ENCODE measurements at regions not wholly inside any gene's neighbourhood (a gene's known extent, or its start where the extent isn't known, plus 50 kb on each side); places are given as distances from the start of the nearest gene placed in this dataset.

DNA sequence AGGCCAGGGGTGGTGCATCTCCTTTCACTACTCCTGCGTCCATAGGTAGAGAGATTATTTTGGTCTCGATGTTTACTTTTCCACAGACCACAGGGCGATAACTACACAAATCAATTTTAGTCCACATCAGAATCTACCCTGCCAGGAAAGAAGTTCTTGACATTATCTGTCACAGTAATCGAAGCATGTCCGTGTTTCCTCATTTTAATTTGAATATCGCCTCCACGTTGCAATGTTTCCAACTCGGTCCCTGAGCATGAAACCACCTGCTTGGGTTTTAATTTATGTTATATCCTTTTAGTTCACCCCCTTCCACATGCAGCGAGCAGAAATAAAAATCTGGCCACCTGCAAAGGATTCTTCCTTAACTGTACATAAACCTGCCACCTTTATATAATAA, 100.1 kb upstream of the ATXN3L start:
- TF ChIP-seq BHLHE40 (IDR thresholded peaks at IDR 0.05; ENCODE audit: borderline replicate concordance in 1 of 2, low read depth in 2 of 2, low read length in 1 of 2) (no peak), EED (IDR thresholded peaks at IDR 0.05; ENCODE audit: low read depth) (no peak), EZH2 (IDR thresholded peaks at IDR 0.05; ENCODE audit: borderline replicate concordance, control insufficient read depth, low read depth, low read length) (no peak), SIN3A (IDR thresholded peaks at IDR 0.05; ENCODE audit: low read depth, low read length) (no peak), POLR2AphosphoS5 (IDR thresholded peaks at IDR 0.05; ENCODE audit: low read length) (no peak), CEBPB (IDR thresholded peaks at IDR 0.05; ENCODE audit: borderline replicate concordance in 1 of 2, low read depth in 2 of 2, low read length in 2 of 2) (no peak), ASH2L (IDR thresholded peaks at IDR 0.05; ENCODE audit: borderline replicate concordance, low read depth) (no peak)
- TF ChIP-seq, protein P1, sequence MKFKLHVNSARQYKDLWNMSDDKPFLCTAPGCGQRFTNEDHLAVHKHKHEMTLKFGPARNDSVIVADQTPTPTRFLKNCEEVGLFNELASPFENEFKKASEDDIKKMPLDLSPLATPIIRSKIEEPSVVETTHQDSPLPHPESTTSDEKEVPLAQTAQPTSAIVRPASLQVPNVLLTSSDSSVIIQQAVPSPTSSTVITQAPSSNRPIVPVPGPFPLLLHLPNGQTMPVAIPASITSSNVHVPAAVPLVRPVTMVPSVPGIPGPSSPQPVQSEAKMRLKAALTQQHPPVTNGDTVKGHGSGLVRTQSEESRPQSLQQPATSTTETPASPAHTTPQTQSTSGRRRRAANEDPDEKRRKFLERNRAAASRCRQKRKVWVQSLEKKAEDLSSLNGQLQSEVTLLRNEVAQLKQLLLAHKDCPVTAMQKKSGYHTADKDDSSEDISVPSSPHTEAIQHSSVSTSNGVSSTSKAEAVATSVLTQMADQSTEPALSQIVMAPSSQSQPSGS (IDR thresholded peaks at IDR 0.05; ENCODE audit: low read length): no peak
- TF ChIP-seq, protein P2, sequence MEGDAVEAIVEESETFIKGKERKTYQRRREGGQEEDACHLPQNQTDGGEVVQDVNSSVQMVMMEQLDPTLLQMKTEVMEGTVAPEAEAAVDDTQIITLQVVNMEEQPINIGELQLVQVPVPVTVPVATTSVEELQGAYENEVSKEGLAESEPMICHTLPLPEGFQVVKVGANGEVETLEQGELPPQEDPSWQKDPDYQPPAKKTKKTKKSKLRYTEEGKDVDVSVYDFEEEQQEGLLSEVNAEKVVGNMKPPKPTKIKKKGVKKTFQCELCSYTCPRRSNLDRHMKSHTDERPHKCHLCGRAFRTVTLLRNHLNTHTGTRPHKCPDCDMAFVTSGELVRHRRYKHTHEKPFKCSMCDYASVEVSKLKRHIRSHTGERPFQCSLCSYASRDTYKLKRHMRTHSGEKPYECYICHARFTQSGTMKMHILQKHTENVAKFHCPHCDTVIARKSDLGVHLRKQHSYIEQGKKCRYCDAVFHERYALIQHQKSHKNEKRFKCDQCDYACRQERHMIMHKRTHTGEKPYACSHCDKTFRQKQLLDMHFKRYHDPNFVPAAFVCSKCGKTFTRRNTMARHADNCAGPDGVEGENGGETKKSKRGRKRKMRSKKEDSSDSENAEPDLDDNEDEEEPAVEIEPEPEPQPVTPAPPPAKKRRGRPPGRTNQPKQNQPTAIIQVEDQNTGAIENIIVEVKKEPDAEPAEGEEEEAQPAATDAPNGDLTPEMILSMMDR (IDR thresholded peaks at IDR 0.05 in 2 of 3, conservative IDR thresholded peaks at IDR 0.05 in 1 of 3; ENCODE audit: control insufficient read depth in 2 of 3, extremely low read depth in 1 of 3, insufficient read depth in 1 of 3, low read depth in 3 of 3, low read length in 3 of 3): no peak
